ENCODE measurements at regions not wholly inside any gene's neighbourhood (a gene's known extent, or its start where the extent isn't known, plus 50 kb on each side); places are given as distances from the start of the nearest gene placed in this dataset.

- no peak overlapping the region for H2AFZ ChIP-seq (ENCODE audit: insufficient read depth, low read depth, low read length, poor library complexity, severe bottlenecking)
- peaks cover 0 to 8% (median 4%) of the 10 kb centered on the region in 7 donors for H3K9me3 Mint-ChIP-seq
- no peaks in the 10 kb centered on the region for H3K36me3 ChIP-seq (replicated peaks in 1 of 2; ENCODE audit: control insufficient read depth in 1 of 2, insufficient read depth in 2 of 2, low read length in 2 of 2)
- no peaks in the 10 kb centered on the region for H4K20me1 ChIP-seq (ENCODE audit: insufficient read depth, low read length)
- peaks cover 35% of the 10 kb centered on the region for H3K4me1 Mint-ChIP-seq
- H3K4me1 ChIP-seq (ENCODE audit: control insufficient read depth in 1 of 2, insufficient read depth in 2 of 2, low read length in 2 of 2) = peaks cover 18 to 26% of the 10 kb centered on the region in 2 donors
- H3K9me3 ChIP-seq (replicated peaks in 1 of 2; ENCODE audit: control insufficient read depth in 1 of 2, insufficient read depth in 1 of 2, low read length in 2 of 2) = no peaks in the 10 kb centered on the region
- no peaks in the 10 kb centered on the region for H3K79me2 ChIP-seq (ENCODE audit: insufficient read depth, low read length)
- H3K4me3 Mint-ChIP-seq = no peak overlapping the region
- no peak overlapping the region for H3K4me3 ChIP-seq (replicated peaks in 1 of 3; ENCODE audit: low read depth in 2 of 3, low read length in 3 of 3)
- peaks cover 3 to 8% (median 5%) of the 10 kb centered on the region in 3 donors for H3K27me3 Mint-ChIP-seq (ENCODE audit: low read depth in 3 of 3)
- H3K4me2 ChIP-seq (replicated peaks; ENCODE audit: extremely low read depth, low read length, poor library complexity, severe bottlenecking) = no peak overlapping the region
- no peak for DNase-seq
- no peak overlapping the region for H3K27ac Mint-ChIP-seq
- H3K36me3 Mint-ChIP-seq = no peaks in the 10 kb centered on the region
- no peak overlapping the region for H3K27ac ChIP-seq (ENCODE audit: low read depth in 1 of 2, low read length in 2 of 2)
- intact Hi-C loops (cut with micrococcal nuclease) = loop anchor here in 1 of 2 donors (10.0 kb wide), 1 partner anchor 226 kb away; no protein-coding TSS in a partner anchor
- H3K27me3 ChIP-seq (ENCODE audit: control insufficient read depth in 2 of 2, insufficient read depth in 2 of 2, low read length in 2 of 2) = no peaks in the 10 kb centered on the region
- no peak for TF ChIP-seq CTCF (IDR thresholded peaks at IDR 0.05)
- no peak overlapping the region for H3K9ac ChIP-seq (ENCODE audit: insufficient read depth, low read length, poor library complexity, severe bottlenecking)
Observed at GRCh38 chr12:47311010-47311409, 231.3 kb upstream of the AMIGO2 start.

GRCh38 chr12:47308672-47309071 is 228.9 kb upstream of the AMIGO2 start:
- Histone ChIP-seq H3K4me3 (replicated peaks in 1 of 3; ENCODE audit: low read depth in 2 of 3, low read length in 3 of 3) (no peak overlapping the region), H3K36me3 (replicated peaks in 1 of 2; ENCODE audit: control insufficient read depth in 1 of 2, insufficient read depth in 2 of 2, low read length in 2 of 2) (no peaks in the 10 kb centered on the region), H3K4me1 (ENCODE audit: control insufficient read depth in 1 of 2, insufficient read depth in 2 of 2, low read length in 2 of 2) (peaks cover 18 to 24% of the 10 kb centered on the region in 2 donors), H3K4me2 (replicated peaks; ENCODE audit: extremely low read depth, low read length, poor library complexity, severe bottlenecking) (no peak overlapping the region), H3K79me2 (ENCODE audit: insufficient read depth, low read length) (no peaks in the 10 kb centered on the region), H3K27ac (ENCODE audit: low read depth in 1 of 2, low read length in 2 of 2) (no peak overlapping the region), H3K9ac (ENCODE audit: insufficient read depth, low read length, poor library complexity, severe bottlenecking) (no peak overlapping the region), H3K27me3 (ENCODE audit: control insufficient read depth in 2 of 2, insufficient read depth in 2 of 2, low read length in 2 of 2) (no peaks in the 10 kb centered on the region), H3K9me3 (replicated peaks in 1 of 2; ENCODE audit: control insufficient read depth in 1 of 2, insufficient read depth in 1 of 2, low read length in 2 of 2) (no peaks in the 10 kb centered on the region), H4K20me1 (ENCODE audit: insufficient read depth, low read length) (no peaks in the 10 kb centered on the region), H2AFZ (ENCODE audit: insufficient read depth, low read depth, low read length, poor library complexity, severe bottlenecking) (no peak overlapping the region)
- WGBS (ENCODE audit: insufficient coverage) = no CpG with 5 or more reads among the region's 1 CpG
- peaks cover 26% of the 10 kb centered on the region for H3K4me1 Mint-ChIP-seq
- no peaks in the 10 kb centered on the region for H3K36me3 Mint-ChIP-seq
- H3K4me3 Mint-ChIP-seq = no peak overlapping the region
- no peak for DNase-seq
- no peak for TF ChIP-seq CTCF (IDR thresholded peaks at IDR 0.05)
- H3K9me3 Mint-ChIP-seq = peaks cover 0 to 8% (median 4%) of the 10 kb centered on the region in 7 donors
- H3K27me3 Mint-ChIP-seq (ENCODE audit: low read depth in 3 of 3) = peaks cover 3 to 8% (median 3%) of the 10 kb centered on the region in 3 donors
- H3K27ac Mint-ChIP-seq = no peak overlapping the region
- intact Hi-C loops (cut with micrococcal nuclease) = no loop called here

All from CD14-positive monocyte (primary cell).